ENCODE measurements at regions not wholly inside any gene's neighbourhood (a gene's known extent, or its start where the extent isn't known, plus 50 kb on each side); places are given as distances from the start of the nearest gene placed in this dataset.
"Not testable (repeated sequence)": the region's sequence is repeated elsewhere in the genome, so short reads cannot be mapped to it uniquely, and the experiment has no call there.

GRCh38 chr19:20482721-20483120 is 82.9 kb downstream of the ZNF737 start:
- peak in 2 of 4 experiments; percentile 8 to 9 for DNase-seq

- no peak for DNase-seq
Measured at GRCh38 chr19:20481736-20482135, 83.8 kb downstream of the ZNF737 start.

GRCh38 chr19:20479483-20479882 is 86.1 kb downstream of the ZNF737 start:
- DNase-seq: no peak

- DNase-seq: no peak
Measured at GRCh38 chr19:20478936-20479335, 86.6 kb downstream of the ZNF737 start.

GRCh38 chr19:20472854-20473253 is 92.7 kb downstream of the ZNF737 start:
- no peak for DNase-seq

GRCh38 chr19:20471431-20471830 is 94.2 kb downstream of the ZNF737 start:
- DNase-seq: no peak

GRCh38 chr19:20470345-20471135 is 95.0 kb downstream of the ZNF737 start:
- DNase-seq: no peak

GRCh38 chr19:20466638-20466990 is 99.0 kb downstream of the ZNF737 start:
- DNase-seq: not testable (repeated sequence)

- not testable (repeated sequence) for DNase-seq
Measured at GRCh38 chr19:20465922-20466637, 99.5 kb downstream of the ZNF737 start.

- DNase-seq: no peak
Measured at GRCh38 chr19:20453425-20453935, 112.1 kb downstream of the ZNF737 start.

- DNase-seq: no peak
Measured at GRCh38 chr19:20444202-20444885, 121.2 kb downstream of the ZNF737 start.

GRCh38 chr19:20432266-20432842 is 133.2 kb downstream of the ZNF737 start:
- not testable (repeated sequence) for DNase-seq

- no peak for DNase-seq
Measured at GRCh38 chr19:20431826-20432225, 133.8 kb downstream of the ZNF737 start.

GRCh38 chr19:20423381-20424197 is 142.0 kb downstream of the ZNF737 start:
- DNase-seq: no peak

- no peak for DNase-seq
Measured at GRCh38 chr19:20422216-20423205, 143.1 kb downstream of the ZNF737 start.

GRCh38 chr19:20416661-20417060 is 148.9 kb downstream of the ZNF737 start:
- DNase-seq: no peak

- no peak for DNase-seq
Measured at GRCh38 chr19:20414120-20414519, 151.5 kb downstream of the ZNF737 start.

GRCh38 chr19:20413705-20414104 is 151.9 kb downstream of the ZNF737 start:
- no peak for DNase-seq

GRCh38 chr19:20412846-20413245 is 152.7 kb downstream of the ZNF737 start:
- DNase-seq: no peak

- no peak for DNase-seq
Measured at GRCh38 chr19:20397292-20397691, 168.3 kb downstream of the ZNF737 start.

GRCh38 chr19:20388706-20389225 is 176.8 kb downstream of the ZNF737 start:
- no peak for DNase-seq
